Astrocyte (in vitro differentiated cells and primary cell): ENCODE measurements at regions not wholly inside any gene's neighbourhood (a gene's known extent, or its start where the extent isn't known, plus 50 kb on each side); places are given as distances from the start of the nearest gene placed in this dataset.

Source experiments
- CTCF ChIP-seq: IDR thresholded peaks from 2 replicates; pipeline ENCODE4 v1.5.1; 2011; ENCODE audit warnings: low read depth, mild to moderate bottlenecking, inconsistent platforms, low read length, moderate library complexity; ENCODE audit not compliant: insufficient read depth
- EZH2 ChIP-seq: IDR thresholded peaks from 2 replicates; pipeline ENCODE4 v1.6.1; 2012; ENCODE audit warnings: mild to moderate bottlenecking, low read length, inconsistent platforms; ENCODE audit not compliant: insufficient read depth

GRCh38 chr2:2527148-2527547, 196.1 kb upstream of the MYT1L start:
- TF ChIP-seq CTCF (no peak), EZH2 (no peak)
